Right lobe of liver (tissue), 6 donors: ENCODE measurements at regions not wholly inside any gene's neighbourhood (a gene's known extent, or its start where the extent isn't known, plus 50 kb on each side); places are given as distances from the start of the nearest gene placed in this dataset.

Experiments used
- ATAC-seq, 4 donors: fragments of 200-7000 bp; cut with Tn5 transposase; one replicate each; pipeline ENCODE4 v1.9.1; 2020; ENCODE audit warnings: mild to moderate bottlenecking in 4 of 4, moderate library complexity in 4 of 4
- DNase-seq, 3 donors: peaks; one replicate each; pipeline ENCODE4 v3.0.0-alpha.2; 2020
- H3K27ac ChIP-seq, 3 donors: fragments of 200-600 bp; one replicate each; pipeline ENCODE4 v1.8.0; 2022
- H3K27me3 ChIP-seq, 2 donors: fragments of 200-600 bp; one replicate each; pipeline ENCODE4 v1.8.0; 2022
- H3K36me3 ChIP-seq, 4 donors: fragments of 200-600 bp; sonication (generic) in 1 of 4; one replicate each; pipeline versions ENCODE4 v1.5.1 to v1.8.0; 2017 to 2022; ENCODE audit warnings: control low read depth in 1 of 4
- H3K4me1 ChIP-seq, 4 donors: fragments of 200-600 bp; sonication (generic) in 1 of 4; one replicate each; pipeline versions ENCODE4 v1.5.1 to v1.8.0; 2017 to 2022; ENCODE audit warnings: control low read depth in 1 of 4
- H3K4me3 ChIP-seq, 3 donors: fragments of 200-600 bp; one replicate each; pipeline ENCODE4 v1.8.0; 2022
- H3K9me3 ChIP-seq, 4 donors: fragments of 200-600 bp; sonication (generic) in 1 of 4; one replicate each; pipeline versions ENCODE4 v1.5.1 to v1.8.0; 2017 to 2022; ENCODE audit warnings: control low read depth in 1 of 4
- CTCF ChIP-seq, 4 donors: fragments of 200-600 bp in 3 of 4; fragments of 450-650 bp in 1 of 4; IDR thresholded peaks; one replicate each; pipeline versions ENCODE4 v1.5.1 to v1.8.0; 2016 to 2022; ENCODE audit warnings: antibody characterized with exemption in 4 of 4, mild to moderate bottlenecking in 2 of 4
- POLR2A ChIP-seq: fragments of 450-650 bp; IDR thresholded peaks from one replicate; pipeline ENCODE4 v1.6.1; 2017; ENCODE audit warnings: antibody characterized with exemption, mild to moderate bottlenecking
- WGBS: methylation state at CpG from one replicate; pipeline ENCODE4 v1.1.6; 2018; ENCODE audit warnings: low coverage, low lambda C conversion rate; ENCODE audit not compliant: insufficient coverage; ENCODE audit errors: missing lambda C conversion rate; 5-methylcytosine and 5-hydroxymethylcytosine counted together
- intact Hi-C, 2 donors: fragments of 100-400 bp; cut with DNase I; formaldehyde crosslinking; loops; one replicate each; pipeline versions ENCODE4 v1.11.2 to v1.14.1; 2022
- donor health status: DM: no; HTN: yes; CAD: no.
- donor health status: DM: no; HTN: no; CAD: no.
- donor health status: DM: no; HTN: no; CAD: no.
- donor health status: DM: no; HTN: yes; CAD: no.
- donor health status: DM: no; HTN: yes; CAD: no.

GRCh38 chr20:60792941-60793340 is 459.1 kb upstream of the CDH4 start:
- TF ChIP-seq CTCF (IDR thresholded peaks at IDR 0.05) (no peak), POLR2A (no peak)
- ATAC-seq (no peak), DNase-seq (no peak)

GRCh38 chr20:60794674-60795073 is 457.4 kb upstream of the CDH4 start:
- WGBS: 65% methylated on average over 4 of the region's 4 CpGs
- intact Hi-C loops: no loop called here
- DNase-seq (no peak), ATAC-seq (no peak)
- Histone ChIP-seq H3K36me3 (no peaks in the 10 kb centered on the region), H3K4me3 (no peak overlapping the region), H3K4me1 (no peaks in the 10 kb centered on the region), H3K27me3 (no peaks in the 10 kb centered on the region), H3K9me3 (no peaks in the 10 kb centered on the region), H3K27ac (no peak overlapping the region)
- TF ChIP-seq POLR2A: no peak

More at GRCh38 chr20:60792941-60793340, 459.1 kb upstream of the CDH4 start:
- intact Hi-C loops: no loop called here
- Histone ChIP-seq H3K4me1 (no peaks in the 10 kb centered on the region), H3K36me3 (no peaks in the 10 kb centered on the region), H3K4me3 (no peak overlapping the region), H3K27me3 (no peaks in the 10 kb centered on the region), H3K9me3 (no peaks in the 10 kb centered on the region), H3K27ac (no peak overlapping the region)
- 46% methylated on average over 5 of the region's 6 CpGs for WGBS

- no peak overlapping the region for H3K4me3 ChIP-seq
- intact Hi-C loops: no loop called here
- no peaks in the 10 kb centered on the region for H3K4me1 ChIP-seq
- H3K9me3 ChIP-seq: no peaks in the 10 kb centered on the region
- H3K36me3 ChIP-seq: no peaks in the 10 kb centered on the region
- 17% methylated on average over 1 of the region's 1 CpG for WGBS
- no peak for ATAC-seq
- no peaks in the 10 kb centered on the region for H3K27me3 ChIP-seq
- TF ChIP-seq CTCF (IDR thresholded peaks at IDR 0.05) (no peak), POLR2A (no peak)
- no peak for DNase-seq
- H3K27ac ChIP-seq: no peak overlapping the region
Observed at GRCh38 chr20:60795651-60796050, 456.4 kb upstream of the CDH4 start.

- H3K4me3 ChIP-seq: no peak overlapping the region
- WGBS: 29% methylated on average over 1 of the region's 1 CpG
- H3K4me1 ChIP-seq: no peaks in the 10 kb centered on the region
- H3K9me3 ChIP-seq: no peaks in the 10 kb centered on the region
- ATAC-seq (no peak), DNase-seq (no peak)
- no peak overlapping the region for H3K27ac ChIP-seq
- H3K27me3 ChIP-seq: no peaks in the 10 kb centered on the region
- TF ChIP-seq CTCF (IDR thresholded peaks at IDR 0.05) (no peak), POLR2A (no peak)
- intact Hi-C loops: no loop called here
- no peaks in the 10 kb centered on the region for H3K36me3 ChIP-seq
Observed at GRCh38 chr20:60800185-60800584, 451.9 kb upstream of the CDH4 start.

GRCh38 chr20:60802676-60803075 is 449.4 kb upstream of the CDH4 start:
- 36% methylated on average over 5 of the region's 5 CpGs for WGBS
- DNase-seq: no peak
- H3K27ac ChIP-seq: no peak overlapping the region
- H3K4me1 ChIP-seq: no peaks in the 10 kb centered on the region
- H3K27me3 ChIP-seq: no peaks in the 10 kb centered on the region
- no peak overlapping the region for H3K4me3 ChIP-seq
- H3K9me3 ChIP-seq: no peaks in the 10 kb centered on the region
- H3K36me3 ChIP-seq: no peaks in the 10 kb centered on the region
- ATAC-seq: no peak
- TF ChIP-seq POLR2A (no peak), CTCF (IDR thresholded peaks at IDR 0.05) (no peak)
- intact Hi-C loops: no loop called here
